ENCODE measurements at regions not wholly inside any gene's neighbourhood (a gene's known extent, or its start where the extent isn't known, plus 50 kb on each side); places are given as distances from the start of the nearest gene placed in this dataset.

- H3K36me3 Mint-ChIP-seq (ENCODE audit: low read depth): peaks cover 4% of the 10 kb centered on the region
- peaks cover 11% of the 10 kb centered on the region for H3K9me3 Mint-ChIP-seq
- H3K27me3 Mint-ChIP-seq (ENCODE audit: low read depth, poor library complexity): no peaks in the 10 kb centered on the region
- peaks cover 32% of the 10 kb centered on the region for H3K4me1 Mint-ChIP-seq
- H3K27ac Mint-ChIP-seq: no peak overlapping the region
- no peak for TF ChIP-seq CTCF (IDR thresholded peaks at IDR 0.05)
- no peak for DNase-seq
- H3K4me3 Mint-ChIP-seq: no peak overlapping the region
Measured at GRCh38 chr7:15853832-15854470, 167.5 kb upstream of the MEOX2 start.

GRCh38 chr7:15851201-15851600 is 164.7 kb upstream of the MEOX2 start:
- Mint-ChIP-seq H3K27me3 (ENCODE audit: low read depth, poor library complexity) (no peaks in the 10 kb centered on the region), H3K27ac (no peak overlapping the region), H3K4me1 (peaks cover 21% of the 10 kb centered on the region), H3K4me3 (no peak overlapping the region), H3K9me3 (no peaks in the 10 kb centered on the region), H3K36me3 (ENCODE audit: low read depth) (no peaks in the 10 kb centered on the region)
- TF ChIP-seq CTCF (IDR thresholded peaks at IDR 0.05): no peak
- DNase-seq: no peak

- no peaks in the 10 kb centered on the region for H3K27me3 Mint-ChIP-seq (ENCODE audit: low read depth, poor library complexity)
- DNase-seq: no peak
- peak overlapping the region; percentile 29 for H3K27ac Mint-ChIP-seq
- peaks cover 17% of the 10 kb centered on the region for H3K4me1 Mint-ChIP-seq
- H3K36me3 Mint-ChIP-seq (ENCODE audit: low read depth): no peaks in the 10 kb centered on the region
- H3K9me3 Mint-ChIP-seq: no peaks in the 10 kb centered on the region
- H3K4me3 Mint-ChIP-seq: no peak overlapping the region
- TF ChIP-seq CTCF (IDR thresholded peaks at IDR 0.05): no peak
Measured at GRCh38 chr7:15848901-15849300, 162.4 kb upstream of the MEOX2 start.

DNA sequence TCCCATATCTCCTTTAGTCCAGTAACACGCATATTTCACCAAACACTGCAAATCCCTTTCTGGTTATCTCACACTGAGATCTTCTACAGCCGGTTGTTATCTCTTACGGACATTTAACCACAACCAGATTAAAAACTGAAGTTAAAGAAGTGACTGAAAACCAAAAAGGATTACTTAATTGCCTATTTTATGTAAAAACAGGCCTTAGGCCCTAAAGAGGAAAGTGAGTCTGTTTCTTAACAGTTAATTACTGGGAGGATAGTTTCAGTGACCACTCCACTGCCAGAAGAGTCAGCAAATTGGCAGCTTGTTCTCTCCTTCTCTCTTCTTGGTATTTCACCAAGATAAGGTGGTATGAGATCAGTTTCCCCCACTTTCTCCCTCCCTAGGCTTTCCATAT is 161.9 kb upstream of the MEOX2 start:
- Mint-ChIP-seq H3K27me3 (ENCODE audit: low read depth, poor library complexity) (no peaks in the 10 kb centered on the region), H3K36me3 (ENCODE audit: low read depth) (no peaks in the 10 kb centered on the region), H3K4me3 (no peak overlapping the region), H3K9me3 (no peaks in the 10 kb centered on the region), H3K27ac (peak overlapping the region; percentile 29), H3K4me1 (peaks cover 15% of the 10 kb centered on the region)
- no peak for TF ChIP-seq CTCF (IDR thresholded peaks at IDR 0.05)
- DNase-seq: no peak

GRCh38 chr7:15845868-15846267 is 159.4 kb upstream of the MEOX2 start:
- no peaks in the 10 kb centered on the region for H3K9me3 Mint-ChIP-seq
- H3K27ac Mint-ChIP-seq: no peak overlapping the region
- no peaks in the 10 kb centered on the region for H3K27me3 Mint-ChIP-seq (ENCODE audit: low read depth, poor library complexity)
- no peaks in the 10 kb centered on the region for H3K36me3 Mint-ChIP-seq (ENCODE audit: low read depth)
- DNase-seq: no peak
- TF ChIP-seq CTCF (IDR thresholded peaks at IDR 0.05): no peak
- no peak overlapping the region for H3K4me3 Mint-ChIP-seq
- peaks cover 22% of the 10 kb centered on the region for H3K4me1 Mint-ChIP-seq

DNA sequence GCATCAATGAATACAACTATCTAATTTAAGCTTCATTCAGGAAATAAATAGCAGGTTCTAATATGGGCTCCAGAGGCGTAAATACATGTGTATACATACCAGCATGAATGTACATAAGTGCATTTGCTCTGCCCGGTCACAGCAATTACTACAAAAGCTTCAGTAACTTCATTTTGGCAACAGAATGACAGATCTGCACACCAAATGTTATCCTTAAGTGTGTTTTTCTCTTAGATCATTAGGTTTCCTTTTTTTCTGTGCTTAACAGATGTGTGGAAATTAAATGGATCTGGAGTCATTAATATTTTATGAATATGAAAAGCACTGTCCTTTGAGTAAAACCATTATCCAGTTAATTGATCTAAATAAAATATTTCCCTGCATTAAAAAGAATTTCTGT is 159.0 kb upstream of the MEOX2 start:
- Mint-ChIP-seq H3K9me3 (no peaks in the 10 kb centered on the region), H3K36me3 (ENCODE audit: low read depth) (no peaks in the 10 kb centered on the region), H3K27ac (no peak overlapping the region), H3K27me3 (ENCODE audit: low read depth, poor library complexity) (no peaks in the 10 kb centered on the region), H3K4me3 (no peak overlapping the region), H3K4me1 (peaks cover 26% of the 10 kb centered on the region)
- no peak for TF ChIP-seq CTCF (IDR thresholded peaks at IDR 0.05)
- DNase-seq: no peak
